ENCODE measurements at regions not wholly inside any gene's neighbourhood (a gene's known extent, or its start where the extent isn't known, plus 50 kb on each side); places are given as distances from the start of the nearest gene placed in this dataset.

GRCh38 chr5:3167473-3167872 is 416.0 kb upstream of the IRX2 start:
- RAD21 ChIA-PET (ENCODE audit: low non-redundant PET in 1 of 2, low total read pairs in 2 of 2, uncharacterized antibody in 2 of 2, unreplicated experiment in 2 of 2): no interaction called here

More at GRCh38 chr5:3167473-3167872, 416.0 kb upstream of the IRX2 start:
- Histone ChIP-seq H2AFZ (ENCODE audit: low read depth, low read length, poor library complexity, severe bottlenecking) (no peak overlapping the region), H3K36me3 (ENCODE audit: control insufficient read depth in 1 of 2, insufficient read depth in 2 of 2, low read length in 2 of 2) (no peaks in the 10 kb centered on the region), H3K79me2 (ENCODE audit: insufficient read depth, low read length) (no peaks in the 10 kb centered on the region), H3K9me3 (ENCODE audit: control insufficient read depth in 1 of 2, insufficient read depth in 1 of 2, low read depth in 1 of 2, low read length in 2 of 2) (peaks cover 4 to 25% of the 10 kb centered on the region in 2 experiments; a peak in 3 of 4 replicates), H3K27me3 (ENCODE audit: insufficient read depth, low read length) (no peaks in the 10 kb centered on the region), H4K20me1 (ENCODE audit: insufficient read depth) (no peaks in the 10 kb centered on the region), H3K4me1 (ENCODE audit: control insufficient read depth in 1 of 2, insufficient read depth in 2 of 2, low read length in 2 of 2) (no peaks in the 10 kb centered on the region), H3K4me3 (replicated peaks in 1 of 2; ENCODE audit: low read depth in 1 of 2, low read length in 2 of 2) (no peak overlapping the region), H3K9ac (ENCODE audit: low read length) (no peak overlapping the region), H3K9me2 (ENCODE audit: insufficient read depth) (no peaks in the 10 kb centered on the region), H3K27ac (ENCODE audit: low read depth, low read length) (no peak overlapping the region), H3K4me2 (ENCODE audit: low read length) (no peak overlapping the region)
- POLR2A ChIA-PET: no interaction called here
- BruUV-seq (replicated peaks): no TSS peak
- ATAC-seq: no peak
- intact Hi-C loops (cut with micrococcal nuclease): no loop called here
- DNase-seq (ENCODE audit: low read depth, low spot score): no peak
- CTCF ChIA-PET: no interaction called here
- TF ChIP-seq EZH2phosphoT487 (IDR thresholded peaks at IDR 0.05; ENCODE audit: borderline replicate concordance) (no peak), FOSL1 (IDR thresholded peaks at IDR 0.05; ENCODE audit: low read depth) (no peak), ATF3 (IDR thresholded peaks at IDR 0.05) (no peak), CEBPB (IDR thresholded peaks at IDR 0.05; ENCODE audit: low read depth) (no peak), TCF7L2 (IDR thresholded peaks at IDR 0.05; ENCODE audit: borderline replicate concordance, extremely low read depth, insufficient read depth, insufficient read length) (no peak), JUND (IDR thresholded peaks at IDR 0.05) (no peak), RAD21 (IDR thresholded peaks at IDR 0.05; ENCODE audit: low read depth) (no peak), POLR2AphosphoS5 (IDR thresholded peaks at IDR 0.05; ENCODE audit: low read depth, low read length) (no peak), ZBTB33 (IDR thresholded peaks at IDR 0.05; ENCODE audit: extremely low read depth, insufficient replicate concordance, low read length) (no peak), SRF (IDR thresholded peaks at IDR 0.05; ENCODE audit: low read depth) (no peak), ZNF274 (IDR thresholded peaks at IDR 0.05; ENCODE audit: low read depth, low read length) (no peak), ZFX (IDR thresholded peaks at IDR 0.05) (no peak), POLR2A (IDR thresholded peaks at IDR 0.05; ENCODE audit: borderline replicate concordance, extremely low read depth, insufficient read depth, insufficient read length) (no peak), REST (IDR thresholded peaks at IDR 0.05; ENCODE audit: low read depth) (no peak), SP1 (IDR thresholded peaks at IDR 0.05; ENCODE audit: low read depth) (no peak), MAX (IDR thresholded peaks at IDR 0.05) (no peak)
